NCI-H82 treated with DMSO at 0.1 percent for 48 hours (cell line): ENCODE measurements at regions not wholly inside any gene's neighbourhood (a gene's known extent, or its start where the extent isn't known, plus 50 kb on each side); places are given as distances from the start of the nearest gene placed in this dataset.

Experiments used
- DNase-seq: peaks from one replicate; lab custom pipeline; 2025; ENCODE audit not compliant: unreplicated experiment; lab: John Stamatoyannopoulos, UW

DNA sequence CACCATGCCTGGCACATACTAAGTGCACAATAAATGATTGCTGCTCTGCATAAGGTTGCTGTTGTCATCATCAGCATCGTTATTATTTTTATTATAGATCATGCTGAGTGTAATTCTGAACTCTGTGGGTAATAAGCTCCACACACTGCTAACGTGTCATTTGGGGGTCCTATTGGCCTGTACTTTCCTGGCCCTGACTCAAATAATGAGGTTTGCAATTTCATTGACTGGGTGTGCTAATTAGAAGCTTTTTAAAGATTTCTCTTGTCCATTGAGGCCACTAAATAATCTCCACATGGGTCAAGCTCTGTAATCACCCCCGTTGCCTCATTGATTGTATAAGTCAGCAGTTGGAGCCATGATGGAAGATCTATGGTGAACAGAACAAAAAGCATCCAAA is 320.8 kb upstream of the TMPO start:
- no peak for DNase-seq

DNA sequence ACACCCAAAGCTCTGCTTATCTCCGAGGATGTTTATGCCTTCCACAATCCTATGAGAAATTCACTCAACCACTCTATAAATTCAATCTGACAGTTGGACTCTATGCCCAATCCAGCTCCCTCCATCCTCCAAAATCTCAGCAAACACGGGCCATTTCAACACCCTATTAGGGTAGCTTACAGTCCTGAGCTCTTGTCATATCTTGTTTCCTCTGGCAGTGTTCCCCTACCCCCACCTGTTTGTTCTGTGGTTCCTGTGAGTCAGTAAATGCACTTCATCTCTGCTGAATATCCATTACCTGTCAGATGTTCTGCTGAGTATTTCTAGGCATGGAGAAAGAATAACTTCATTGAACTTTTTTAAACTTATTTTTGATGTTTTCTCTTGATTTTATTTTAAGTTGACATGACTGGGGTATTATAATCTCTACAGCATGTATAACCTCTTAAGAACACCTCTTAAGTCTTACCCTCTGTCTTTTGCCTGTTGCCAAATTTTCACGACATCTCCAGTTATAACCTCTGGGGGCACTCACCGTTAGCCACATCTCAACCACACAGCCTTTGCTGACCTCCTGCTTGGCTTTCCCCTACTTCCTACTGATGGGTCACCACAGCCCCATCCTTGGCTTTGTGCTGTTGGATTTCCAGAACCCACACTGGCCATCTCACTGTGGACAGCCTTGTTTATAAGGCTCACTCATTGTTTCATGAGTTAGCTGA is 317.0 kb upstream of the TMPO start:
- DNase-seq = no peak

DNA sequence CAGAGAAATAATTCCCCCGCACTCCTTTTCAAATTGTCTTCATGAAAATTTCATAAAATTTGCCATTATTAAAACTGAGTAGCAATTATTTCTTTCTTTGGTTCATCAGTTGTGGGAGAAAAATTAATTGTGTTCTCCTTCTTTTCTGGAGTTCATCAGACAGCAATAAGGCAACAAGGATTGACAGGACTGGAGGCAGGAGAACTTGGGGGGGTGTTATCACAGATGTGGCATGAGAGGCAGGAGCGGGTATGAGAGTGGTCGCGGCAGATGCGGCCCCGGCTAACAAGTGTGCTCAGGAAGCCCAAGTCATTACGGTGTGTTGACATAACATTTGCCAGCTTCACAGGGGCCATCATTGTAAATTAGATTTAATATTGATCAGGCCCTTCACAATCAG is 306.6 kb upstream of the TMPO start:
- DNase-seq = no peak

DNA sequence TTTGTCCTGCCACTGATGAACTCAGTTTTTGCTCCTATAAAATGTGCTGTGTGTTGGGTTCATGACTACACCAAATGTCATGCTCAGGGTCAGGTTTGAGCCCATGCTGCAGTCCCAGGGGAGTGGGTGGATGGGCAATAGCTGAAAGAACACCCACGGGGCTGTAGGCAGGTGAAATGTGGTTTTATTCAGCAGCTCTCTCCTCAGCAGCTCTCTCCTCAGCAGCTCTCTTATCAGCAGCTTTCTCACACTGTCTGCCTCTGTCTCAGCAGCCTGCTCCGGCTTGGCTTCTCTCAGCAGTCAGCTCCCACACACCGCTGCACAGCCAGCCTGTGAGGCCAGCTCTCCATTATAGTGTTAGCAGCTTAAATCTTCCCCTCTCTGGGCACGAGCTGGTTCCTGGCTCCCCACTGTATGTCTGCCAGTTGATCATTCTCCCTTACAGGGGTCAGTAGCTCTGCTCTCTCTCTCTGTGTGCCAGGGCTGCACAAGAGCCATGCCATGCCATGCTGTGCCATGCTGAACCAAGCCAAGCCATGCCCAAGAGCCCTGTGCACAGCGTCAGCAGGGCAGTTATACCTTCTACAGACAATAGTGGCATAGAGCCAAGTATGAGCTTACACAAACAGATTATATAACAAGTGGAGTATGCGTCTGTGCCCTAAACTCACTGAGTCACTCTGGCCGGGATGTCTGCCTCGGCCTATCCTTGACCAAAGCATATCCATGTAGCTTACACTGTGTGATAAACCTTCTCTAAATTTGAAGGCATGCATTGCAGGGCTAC is 303.3 kb upstream of the TMPO start:
- no peak for DNase-seq

DNA sequence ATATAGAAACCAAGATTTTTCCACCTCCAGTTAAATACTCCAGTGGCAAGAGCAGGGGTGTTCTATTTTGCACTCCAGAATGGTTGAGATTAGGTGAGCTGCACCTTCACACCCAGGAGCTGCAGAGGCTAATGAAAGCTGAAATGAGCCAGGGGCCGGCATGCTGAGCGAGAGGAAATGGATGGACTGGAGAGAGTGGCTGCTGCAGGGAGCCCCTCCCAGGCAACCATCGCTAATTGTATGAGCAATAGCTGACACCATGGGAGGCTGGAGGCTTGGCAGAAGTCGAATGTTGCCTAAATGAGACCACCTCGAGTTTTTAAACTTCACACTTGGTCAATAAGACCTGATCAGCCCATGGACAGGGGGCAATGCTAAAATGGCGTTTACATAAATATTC is 301.8 kb upstream of the TMPO start:
- no peak for DNase-seq

DNA sequence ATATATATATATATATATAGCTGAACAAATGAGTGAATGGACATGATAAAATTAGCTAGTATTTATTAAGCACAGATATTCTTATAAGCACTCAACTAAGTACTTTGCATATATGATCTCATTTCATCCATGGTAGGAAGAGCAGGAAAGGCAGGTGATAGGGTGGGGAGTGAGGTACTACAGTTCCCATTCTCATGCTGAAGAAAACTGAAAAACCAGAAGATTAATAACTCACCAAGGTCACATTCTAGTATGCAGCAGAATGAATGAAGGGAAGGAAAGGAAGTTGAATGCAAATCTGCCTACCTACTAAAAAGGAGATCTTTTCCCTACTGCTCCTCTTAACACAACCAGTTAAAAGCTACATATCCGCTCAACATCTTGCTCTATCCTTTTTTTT is 298.1 kb upstream of the TMPO start:
- DNase-seq = no peak

DNA sequence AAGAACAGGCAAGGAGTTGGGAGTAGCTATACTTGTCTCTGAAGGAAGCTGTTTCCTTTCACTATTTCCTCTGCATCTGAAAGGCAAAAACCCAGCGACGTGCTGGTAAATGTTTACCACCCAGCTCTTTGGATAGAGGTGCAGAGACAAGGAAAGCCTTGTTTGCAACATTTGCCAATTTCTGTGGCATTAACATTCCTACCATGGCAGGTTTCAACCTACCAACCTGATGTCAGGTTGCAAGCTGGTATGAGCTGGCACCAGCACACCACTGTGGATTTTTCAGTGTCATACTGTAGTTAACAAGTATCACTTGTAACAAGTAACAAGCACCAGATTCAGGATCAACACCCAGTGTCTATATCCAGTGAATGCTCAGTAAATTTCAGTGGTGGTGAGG is 294.8 kb upstream of the TMPO start:
- DNase-seq = no peak

DNA sequence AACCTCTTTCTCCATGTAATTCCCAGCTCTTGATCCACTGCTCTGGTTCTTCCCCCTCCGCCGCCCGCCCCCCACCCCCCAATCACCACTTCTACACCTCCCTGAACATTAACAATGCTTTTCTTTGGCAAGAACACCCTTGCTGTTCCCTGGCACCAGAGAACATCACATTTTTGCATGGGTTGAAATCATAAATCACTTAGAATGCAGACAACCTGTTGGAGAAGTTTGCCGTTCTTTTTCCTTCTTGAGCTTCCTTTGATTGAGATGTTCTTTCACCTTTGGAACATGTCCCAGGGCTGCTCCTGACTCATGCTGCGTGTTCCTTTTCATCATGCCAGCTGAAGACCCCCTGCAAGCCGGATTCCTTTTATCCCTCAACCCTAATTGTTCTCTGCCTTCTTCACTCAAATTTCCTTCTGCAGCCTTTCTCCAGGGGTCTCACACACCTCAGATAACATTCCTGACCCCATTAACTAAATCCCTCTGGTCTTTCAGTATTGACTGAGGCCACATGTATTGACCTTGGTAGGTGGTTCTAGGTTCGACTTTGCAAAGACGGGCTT is 294.1 kb upstream of the TMPO start:
- no peak for DNase-seq

DNA sequence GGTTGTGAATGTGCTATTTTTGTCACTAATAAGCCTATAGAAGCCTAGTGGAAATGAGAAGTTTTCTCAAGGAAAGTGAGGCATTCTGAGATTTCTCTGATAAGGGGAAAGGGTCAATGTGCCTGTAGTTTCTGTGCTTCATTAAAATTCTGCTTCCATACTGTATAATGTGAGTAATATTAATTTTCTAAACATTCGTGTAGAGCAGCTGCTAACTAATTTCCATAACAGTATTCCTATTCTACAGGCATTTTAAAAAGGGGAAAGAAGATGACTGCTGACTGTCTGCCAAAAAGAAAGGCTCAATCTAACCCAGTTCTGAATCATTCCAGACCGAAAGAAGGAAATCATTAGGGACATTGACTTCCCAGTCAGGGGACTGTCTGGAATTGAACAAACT is 293.3 kb upstream of the TMPO start:
- DNase-seq = no peak

DNA sequence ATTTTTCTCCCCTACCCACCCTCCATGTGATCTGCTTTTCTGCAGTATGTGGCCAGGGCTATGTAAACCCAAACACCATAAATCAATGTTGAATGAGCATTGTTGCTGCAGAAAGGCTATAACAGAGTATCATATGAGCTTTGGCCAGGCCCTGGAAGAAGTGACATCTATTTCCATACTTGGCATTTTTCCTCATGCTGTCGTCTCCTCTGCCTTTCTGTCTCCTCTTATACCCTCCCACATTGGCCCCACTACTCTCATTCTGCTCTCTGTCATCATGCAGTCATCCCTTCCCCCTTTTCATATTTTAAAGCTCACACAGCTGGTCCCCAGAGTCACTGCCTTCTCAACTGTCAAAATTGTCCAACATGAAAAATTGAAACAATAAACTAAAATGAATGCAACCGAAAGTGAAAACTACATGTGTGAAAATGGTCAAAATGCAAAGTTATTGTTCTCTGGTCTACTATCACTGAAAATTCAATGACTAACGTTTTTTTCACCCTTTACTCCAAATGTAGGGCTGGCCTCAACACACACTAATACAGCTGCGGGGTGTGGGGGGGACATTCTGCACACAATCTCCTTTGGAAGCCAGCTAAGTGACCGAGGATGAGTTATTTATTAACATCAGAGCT is 290.7 kb upstream of the TMPO start:
- no peak for DNase-seq

DNA sequence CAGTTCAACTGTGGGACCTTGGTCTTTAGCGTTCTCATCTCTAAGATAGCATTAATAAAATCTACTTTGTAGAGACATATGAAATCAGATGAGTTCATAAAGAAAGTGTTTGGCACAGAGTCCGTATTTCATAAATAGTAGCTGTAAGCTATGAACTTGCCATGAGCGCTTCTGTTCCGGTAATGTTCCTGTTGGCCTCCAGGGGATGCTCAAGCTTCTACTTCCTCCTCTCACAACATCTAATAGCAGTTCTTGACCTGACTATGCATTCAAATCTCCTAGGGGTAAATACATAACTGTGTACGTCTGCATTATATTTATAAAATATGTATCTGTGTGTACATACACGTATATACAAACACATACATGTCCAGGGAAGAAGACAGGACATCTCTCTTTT is 288.2 kb upstream of the TMPO start:
- DNase-seq = peak; percentile 48

DNA sequence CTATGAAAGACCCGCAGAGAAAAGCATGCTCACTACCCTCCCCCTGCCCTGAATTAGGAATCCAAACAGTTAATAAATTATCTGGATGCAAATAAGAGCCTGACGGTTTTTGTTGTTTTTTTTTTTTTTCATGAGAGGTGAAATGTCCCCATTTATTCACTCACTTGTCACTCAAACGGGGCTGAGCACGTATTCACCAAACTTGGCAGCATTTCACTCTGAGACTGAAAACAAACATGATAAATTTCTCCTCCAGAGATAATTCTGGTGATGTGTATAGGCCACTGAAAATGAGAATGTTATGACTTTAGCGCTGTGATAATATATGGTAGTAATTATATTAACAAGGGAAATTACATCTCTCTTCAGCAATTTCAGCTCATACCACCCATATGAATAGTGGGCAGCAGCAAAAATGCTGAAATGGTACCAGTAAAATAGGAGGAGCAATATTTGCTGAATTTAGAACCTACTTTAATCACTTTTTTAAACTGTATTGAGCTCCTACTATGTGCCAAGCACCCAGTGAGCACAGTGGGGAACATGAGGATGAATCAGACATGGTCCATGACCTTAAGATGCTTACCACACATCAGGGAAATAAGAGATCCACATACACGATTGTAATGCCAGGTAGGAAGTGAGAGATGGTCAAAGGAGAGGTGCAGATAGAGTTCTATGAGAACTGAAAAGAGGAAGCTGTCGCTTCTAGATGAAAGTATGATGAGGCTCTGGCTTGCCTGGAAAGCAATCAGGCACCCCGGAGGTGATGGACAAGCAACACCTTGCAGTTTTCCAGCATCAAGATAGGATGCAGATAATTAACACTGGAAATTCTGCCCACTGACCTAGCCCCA is 286.5 kb upstream of the TMPO start:
- DNase-seq = no peak

DNA sequence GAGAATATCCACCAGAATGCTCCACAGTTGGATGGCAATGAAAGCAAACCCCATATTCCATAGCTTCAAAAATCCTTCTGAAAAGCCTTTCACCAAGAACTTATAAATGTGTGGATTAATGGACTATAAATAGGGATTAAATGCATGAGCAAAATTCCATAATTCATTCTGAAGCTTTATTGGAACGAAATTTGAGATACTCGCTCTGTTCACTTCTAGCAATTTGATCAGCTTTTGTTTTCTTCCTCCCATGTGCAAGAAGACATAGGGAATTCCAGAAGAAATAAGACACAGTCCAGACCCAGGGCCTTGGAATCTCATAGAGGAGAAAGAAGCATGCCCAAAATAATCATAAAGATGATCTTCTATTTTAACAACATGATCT is 285.9 kb upstream of the TMPO start:
- DNase-seq = no peak

DNA sequence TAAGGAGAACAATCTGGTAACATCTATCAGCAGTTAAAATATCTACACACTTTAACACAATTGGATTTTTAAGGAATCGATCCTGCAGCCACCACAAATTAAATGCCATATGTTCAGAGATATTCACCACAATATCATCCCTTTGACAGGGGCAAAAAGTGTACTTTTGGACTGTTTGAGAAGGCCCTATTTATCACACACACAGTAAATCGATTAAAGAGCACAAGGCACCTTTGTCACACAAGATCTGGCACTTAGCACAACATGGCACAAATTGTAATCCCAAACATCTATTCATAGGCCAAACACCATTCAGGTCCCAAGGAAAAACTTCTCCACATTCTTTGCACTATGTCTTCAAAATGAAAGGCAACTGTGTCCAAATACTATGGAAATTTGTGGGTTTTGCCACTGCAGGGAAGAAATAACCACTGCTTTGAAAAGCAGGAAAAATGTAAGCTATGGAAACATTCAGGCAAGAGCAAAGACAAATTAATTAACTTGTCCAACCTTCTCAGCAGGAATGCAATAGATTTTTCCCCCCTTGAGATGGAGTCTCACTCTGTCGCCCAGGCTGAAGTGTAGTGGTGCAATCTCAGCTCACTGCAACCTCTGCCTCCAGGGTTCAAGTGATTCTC is 282.5 kb upstream of the TMPO start:
- no peak for DNase-seq

DNA sequence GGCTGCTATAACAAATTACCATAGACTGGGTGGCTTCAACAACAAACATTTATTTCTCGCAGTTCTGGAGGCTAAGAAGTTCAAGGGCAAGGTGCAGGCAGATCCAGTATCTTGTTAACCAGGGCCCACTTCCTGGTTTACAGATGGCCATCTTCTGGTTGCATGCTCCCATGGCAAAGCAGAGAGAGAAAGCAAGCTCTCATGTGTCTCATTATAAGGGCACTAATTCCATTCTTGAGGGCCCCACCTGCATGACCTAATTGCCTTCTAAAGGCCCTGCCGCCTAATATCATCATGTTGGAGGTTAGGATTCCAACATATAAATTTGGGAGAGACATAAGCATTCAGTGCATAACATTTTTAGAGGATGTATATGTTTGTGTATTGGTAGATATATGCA is 280.1 kb upstream of the TMPO start:
- DNase-seq = no peak

DNA sequence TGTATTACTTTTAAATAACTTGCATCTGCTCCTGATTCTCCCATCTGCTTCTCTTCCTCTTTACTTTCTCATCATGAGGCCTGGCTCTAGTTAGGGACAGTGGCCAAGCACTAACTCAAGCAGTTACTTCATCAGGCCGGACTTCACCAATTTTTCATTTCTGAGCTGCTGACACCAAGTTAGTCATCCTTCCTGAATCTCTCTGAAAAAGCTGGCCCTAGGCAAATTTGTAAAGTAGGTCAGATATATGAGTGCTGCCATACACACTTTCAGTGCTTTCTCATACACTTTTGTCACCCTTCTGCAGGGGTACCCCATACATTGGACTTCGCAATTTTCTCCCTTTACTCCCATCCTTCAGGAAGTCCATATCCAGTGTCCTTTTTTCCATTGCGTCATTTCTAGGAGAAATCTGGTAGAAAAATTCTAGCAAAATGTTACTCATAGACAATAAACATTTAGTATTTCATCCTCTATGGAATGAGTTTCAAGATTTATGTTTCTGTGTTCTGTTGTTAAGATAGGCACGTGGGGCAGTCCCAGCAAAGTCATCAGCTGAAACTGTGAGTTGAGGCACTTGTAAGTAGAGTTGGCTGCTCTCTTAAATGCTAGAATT is 276.8 kb upstream of the TMPO start:
- DNase-seq = no peak

DNA sequence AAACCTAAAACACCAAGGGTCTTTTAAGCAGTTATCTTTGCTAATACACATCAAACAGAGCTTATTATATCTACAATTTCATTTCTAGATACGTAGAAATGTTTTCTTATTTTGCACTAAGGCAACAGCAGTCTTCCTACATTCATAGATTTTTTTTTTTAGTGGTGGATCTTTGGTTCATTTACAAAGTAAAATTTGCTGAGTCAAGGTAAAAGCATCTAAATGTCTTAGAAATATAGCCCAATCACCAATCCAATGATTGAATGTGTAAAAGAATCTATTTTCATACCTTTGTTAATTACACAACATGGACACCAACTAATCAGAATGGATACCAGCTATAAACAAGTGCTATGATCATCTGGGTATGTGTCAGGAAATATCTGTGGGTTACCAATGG is 272.2 kb upstream of the TMPO start:
- no peak for DNase-seq

DNA sequence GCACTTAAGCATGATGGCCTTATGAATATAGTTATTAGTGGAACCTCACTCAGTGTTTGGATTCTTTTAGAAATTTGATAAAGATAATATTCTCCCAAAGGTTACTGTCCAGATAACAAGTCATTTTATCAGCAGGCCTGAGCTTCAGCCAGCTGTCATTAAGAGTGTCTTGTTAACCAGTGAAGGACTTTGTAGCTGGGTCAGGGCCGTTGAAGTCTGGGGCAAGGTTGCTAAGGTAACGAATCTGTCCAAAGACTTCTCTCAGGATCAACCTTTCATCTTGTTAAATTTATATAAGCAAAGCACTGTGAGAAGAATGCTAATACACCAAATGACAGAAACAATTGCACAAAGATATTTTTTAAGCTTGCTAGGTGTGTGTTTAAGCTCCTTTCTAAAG is 271.3 kb upstream of the TMPO start:
- DNase-seq = no peak

DNA sequence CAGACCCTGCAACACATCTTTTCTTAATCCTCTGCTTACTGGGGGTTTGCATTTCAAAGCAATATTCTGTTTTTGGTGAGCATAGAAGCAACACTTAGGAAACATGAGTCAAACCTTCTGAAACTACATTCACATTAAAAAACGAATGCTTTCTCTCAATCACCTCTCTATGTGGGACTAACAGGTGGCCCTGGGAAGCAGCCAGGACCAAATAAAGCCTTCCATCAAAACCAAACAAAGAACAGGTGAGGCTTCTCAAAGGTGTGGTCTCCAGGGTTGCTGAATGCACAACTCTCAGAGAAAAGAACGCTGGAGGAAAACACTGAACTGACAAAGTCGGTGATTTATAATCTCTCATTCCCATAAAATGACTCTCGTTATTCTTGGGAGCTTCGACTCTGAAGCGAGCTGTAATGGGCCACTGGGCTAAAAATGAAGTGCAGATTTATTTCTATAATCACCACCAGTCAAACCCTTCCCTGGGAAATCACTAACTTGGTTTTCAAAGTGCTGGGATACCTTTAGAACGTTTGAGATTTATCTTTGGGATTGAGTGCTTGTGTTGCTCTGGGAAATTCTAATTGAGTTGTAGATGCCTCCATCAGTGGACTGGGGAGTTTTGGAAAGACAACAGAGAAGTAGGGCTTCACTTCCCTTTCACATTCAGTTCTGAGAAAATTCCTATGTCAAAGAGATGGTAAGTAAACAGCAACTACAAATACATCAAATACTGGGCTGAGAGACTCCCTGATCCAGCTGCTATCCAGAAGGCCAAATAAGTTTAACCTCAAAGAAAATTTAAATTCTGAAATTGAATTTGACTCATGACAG is 262.0 kb upstream of the TMPO start:
- no peak for DNase-seq
